GM13977 (cell line): ENCODE measurements at regions not wholly inside any gene's neighbourhood (a gene's known extent, or its start where the extent isn't known, plus 50 kb on each side); places are given as distances from the start of the nearest gene placed in this dataset.

Source experiments
- DNase-seq: peaks from one replicate; pipeline ENCODE4 v3.0.0; 2012; ENCODE audit warnings: low spot score
- in situ Hi-C: fragments of 300-500 bp; cut with MboI; formaldehyde crosslinking; loops from one replicate; pipeline ENCODE4 v1.12.0; 2022; ENCODE audit warnings: low sequenced_read_pairs, low pct_unique_long_range_greater_than_20kb, mixed read lengths, inconsistent platforms; ENCODE audit not compliant: unreplicated experiment
- TF ChIP-seq, protein P1 (sequence below): IDR thresholded peaks from 2 replicates; pipeline ENCODE4 v1.5.1; 2012; ENCODE audit warnings: mild to moderate bottlenecking, control low read depth; ENCODE audit not compliant: insufficient read depth; ENCODE audit errors: extremely low read depth, missing control alignments

DNA sequence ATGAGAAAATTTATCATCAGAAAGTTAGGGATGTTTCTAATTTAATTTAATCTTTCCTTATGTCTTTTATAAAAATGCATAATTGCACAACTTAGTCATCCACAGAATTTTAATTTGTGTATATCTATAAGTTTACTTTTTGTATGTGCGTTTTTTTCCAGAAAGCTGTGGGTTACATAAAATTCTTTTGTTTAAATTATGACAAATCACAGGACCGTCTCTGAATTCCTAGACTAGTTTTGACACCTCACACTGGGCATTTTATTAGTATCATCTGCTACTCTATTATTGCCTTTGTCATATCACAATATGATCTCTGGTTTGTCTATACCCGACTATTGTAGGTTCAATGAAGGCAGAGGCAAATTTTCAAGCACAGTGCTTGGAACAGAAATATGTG, 482.4 kb upstream of the SEMA3D start:
- TF ChIP-seq, protein P1, sequence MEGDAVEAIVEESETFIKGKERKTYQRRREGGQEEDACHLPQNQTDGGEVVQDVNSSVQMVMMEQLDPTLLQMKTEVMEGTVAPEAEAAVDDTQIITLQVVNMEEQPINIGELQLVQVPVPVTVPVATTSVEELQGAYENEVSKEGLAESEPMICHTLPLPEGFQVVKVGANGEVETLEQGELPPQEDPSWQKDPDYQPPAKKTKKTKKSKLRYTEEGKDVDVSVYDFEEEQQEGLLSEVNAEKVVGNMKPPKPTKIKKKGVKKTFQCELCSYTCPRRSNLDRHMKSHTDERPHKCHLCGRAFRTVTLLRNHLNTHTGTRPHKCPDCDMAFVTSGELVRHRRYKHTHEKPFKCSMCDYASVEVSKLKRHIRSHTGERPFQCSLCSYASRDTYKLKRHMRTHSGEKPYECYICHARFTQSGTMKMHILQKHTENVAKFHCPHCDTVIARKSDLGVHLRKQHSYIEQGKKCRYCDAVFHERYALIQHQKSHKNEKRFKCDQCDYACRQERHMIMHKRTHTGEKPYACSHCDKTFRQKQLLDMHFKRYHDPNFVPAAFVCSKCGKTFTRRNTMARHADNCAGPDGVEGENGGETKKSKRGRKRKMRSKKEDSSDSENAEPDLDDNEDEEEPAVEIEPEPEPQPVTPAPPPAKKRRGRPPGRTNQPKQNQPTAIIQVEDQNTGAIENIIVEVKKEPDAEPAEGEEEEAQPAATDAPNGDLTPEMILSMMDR: no peak
- DNase-seq: no peak
- in situ Hi-C loops: no loop called here

DNA sequence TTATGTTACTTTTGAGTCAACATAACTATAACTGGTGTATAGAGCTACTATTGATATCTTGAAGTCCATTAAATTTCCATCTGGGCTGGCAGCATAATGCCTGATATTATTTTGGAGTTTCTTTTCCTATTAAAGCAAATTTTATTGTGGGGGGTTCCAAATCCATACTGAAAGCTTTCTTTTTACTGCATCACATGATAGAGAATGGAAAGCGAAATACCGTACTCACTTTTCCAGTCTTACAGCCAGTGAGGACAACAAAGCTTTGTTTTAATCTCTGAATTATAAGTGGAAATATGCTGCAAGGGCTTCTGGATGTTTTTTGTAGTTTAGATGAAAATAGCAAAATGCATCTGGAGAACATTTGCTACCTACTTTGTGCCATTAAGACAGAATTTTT, 477.5 kb upstream of the SEMA3D start:
- TF ChIP-seq, protein P1: no peak
- no peak for DNase-seq
- in situ Hi-C loops: no loop called here

DNA sequence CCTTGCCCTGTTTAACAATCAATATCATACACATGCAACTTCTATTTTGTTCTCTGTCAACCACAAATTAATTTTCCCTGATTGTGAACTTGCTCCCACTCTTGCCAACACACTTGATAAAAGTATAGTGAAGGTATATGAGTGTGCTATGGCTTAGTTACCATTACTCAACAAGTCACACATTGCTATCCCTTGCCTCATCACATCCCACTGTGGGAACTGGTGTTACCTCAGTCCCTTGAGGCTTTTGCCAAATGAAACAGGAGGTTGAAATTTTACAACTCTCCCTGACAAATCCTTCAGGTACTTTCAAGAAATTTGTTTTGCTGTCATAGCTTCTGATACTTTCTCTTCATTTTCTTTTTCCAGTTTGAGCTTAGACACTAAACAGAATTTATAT, 472.5 kb upstream of the SEMA3D start:
- no peak for DNase-seq
- in situ Hi-C loops: no loop called here
- TF ChIP-seq, protein P1: no peak

DNA sequence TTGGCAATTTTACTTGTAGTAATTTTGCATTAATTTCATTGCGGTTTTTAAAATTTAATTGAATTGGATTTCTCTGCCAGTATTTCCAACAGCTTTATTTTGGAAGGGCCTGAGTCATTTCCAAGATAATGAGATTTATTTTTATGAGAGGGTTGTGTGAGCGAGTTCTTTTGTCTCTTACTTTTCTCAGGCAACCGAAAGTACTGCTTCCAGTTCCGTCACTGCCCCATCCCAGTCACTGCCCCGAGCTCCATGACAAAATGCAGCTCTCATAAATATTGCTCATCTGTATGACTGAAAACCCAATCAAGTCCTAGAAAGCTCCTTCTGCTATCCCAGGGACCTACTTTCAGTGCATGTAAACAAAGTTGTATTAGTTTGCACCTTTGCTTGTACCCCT, 468.4 kb upstream of the SEMA3D start:
- no peak for DNase-seq
- TF ChIP-seq, protein P1: no peak
- in situ Hi-C loops: no loop called here

DNA sequence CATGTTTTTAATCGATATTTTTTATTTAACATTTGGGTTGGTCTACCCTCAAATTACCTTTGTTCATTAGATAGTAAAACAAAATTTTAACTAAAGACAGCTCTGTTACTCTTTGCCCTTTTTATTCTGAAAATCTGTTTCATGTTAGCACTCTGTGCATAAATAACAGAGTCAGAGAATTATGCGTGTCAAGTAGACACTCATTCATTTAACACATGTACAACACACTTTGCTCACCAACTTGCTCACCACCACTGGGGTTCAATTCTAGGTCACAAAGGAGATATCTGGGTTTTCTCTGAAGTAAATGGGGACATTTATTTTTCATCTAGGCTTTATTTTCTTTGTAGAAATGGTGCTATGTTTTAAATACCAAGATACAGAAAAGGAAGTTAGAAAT, 457.4 kb upstream of the SEMA3D start:
- TF ChIP-seq, protein P1: no peak
- in situ Hi-C loops: no loop called here
- DNase-seq: no peak

DNA sequence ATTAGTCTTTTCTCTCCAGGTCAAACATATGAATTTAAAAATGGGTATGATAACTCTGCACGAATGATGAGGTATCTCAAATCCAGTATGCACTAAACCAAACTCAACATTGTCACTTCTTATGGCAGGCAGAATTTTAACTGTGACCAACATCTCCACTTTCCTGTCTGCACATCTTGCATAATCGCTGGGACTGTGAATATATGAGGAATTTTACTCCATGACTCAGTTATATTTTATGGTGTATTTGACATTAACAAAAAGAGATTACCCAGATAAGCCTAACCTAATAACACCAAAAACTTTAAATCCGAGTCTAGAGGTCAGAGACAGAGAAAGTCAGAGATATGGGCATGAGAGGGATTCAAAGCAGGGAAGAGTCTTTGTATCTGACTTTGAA, 454.5 kb upstream of the SEMA3D start:
- in situ Hi-C loops: no loop called here
- no peak for DNase-seq
- TF ChIP-seq, protein P1: no peak

DNA sequence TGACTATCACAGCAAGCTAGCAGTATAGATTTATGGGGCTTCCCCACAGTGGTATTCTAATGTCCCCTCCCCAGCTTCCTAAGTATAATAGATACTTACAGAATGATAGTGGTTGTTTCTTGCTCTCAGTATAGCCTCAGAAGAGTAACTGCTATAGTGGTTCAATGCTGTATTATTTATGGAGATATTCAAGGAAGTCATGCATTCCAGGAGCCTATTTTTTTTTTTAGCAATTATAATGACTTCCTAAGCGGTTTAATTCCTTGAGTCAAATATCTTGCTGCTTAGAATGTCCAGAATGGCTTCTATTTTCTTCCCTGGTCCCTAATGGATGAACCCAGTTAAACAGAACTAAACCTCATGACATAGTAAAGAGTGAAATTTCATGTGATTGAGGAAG, 451.5 kb upstream of the SEMA3D start:
- TF ChIP-seq, protein P1: no peak
- DNase-seq: no peak
- in situ Hi-C loops: no loop called here
